ENCODE measurements at regions not wholly inside any gene's neighbourhood (a gene's known extent, or its start where the extent isn't known, plus 50 kb on each side); places are given as distances from the start of the nearest gene placed in this dataset.

DNA sequence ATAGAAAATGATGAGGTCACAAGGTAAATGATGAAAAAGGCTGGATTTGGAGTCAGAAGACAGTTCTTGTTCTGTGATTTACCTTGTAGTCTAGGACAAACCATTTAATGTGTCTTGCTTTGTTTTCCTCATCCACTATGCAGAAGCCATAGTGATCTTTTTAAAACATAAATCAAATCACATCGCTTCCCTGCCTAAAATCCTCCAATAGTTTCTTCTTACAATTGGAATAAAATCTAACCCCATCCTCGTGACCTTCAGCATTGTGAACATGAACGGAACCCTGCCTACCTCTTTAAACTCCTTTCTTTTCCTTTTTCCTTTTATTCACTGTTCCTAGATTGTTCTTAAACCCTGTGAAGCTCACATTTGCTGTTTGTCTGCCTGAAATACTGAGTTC is 204.9 kb upstream of the SAMSN1 start:
- FAIRE-seq (no peak), DNase-seq (no peak), ATAC-seq (no peak)
- Histone ChIP-seq H3K27ac (no peak overlapping the region), H3K27me3 (no peaks in the 10 kb centered on the region), H3K4me1 (peaks cover 0 to 8% (median 0%) of the 10 kb centered on the region in 3 donors), H3K4me3 (peak overlapping the region in 1 of 4 donors; percentile 6), H3K9me3 (no peaks in the 10 kb centered on the region), H3K36me3 (no peaks in the 10 kb centered on the region)
- TF ChIP-seq, protein P1, sequence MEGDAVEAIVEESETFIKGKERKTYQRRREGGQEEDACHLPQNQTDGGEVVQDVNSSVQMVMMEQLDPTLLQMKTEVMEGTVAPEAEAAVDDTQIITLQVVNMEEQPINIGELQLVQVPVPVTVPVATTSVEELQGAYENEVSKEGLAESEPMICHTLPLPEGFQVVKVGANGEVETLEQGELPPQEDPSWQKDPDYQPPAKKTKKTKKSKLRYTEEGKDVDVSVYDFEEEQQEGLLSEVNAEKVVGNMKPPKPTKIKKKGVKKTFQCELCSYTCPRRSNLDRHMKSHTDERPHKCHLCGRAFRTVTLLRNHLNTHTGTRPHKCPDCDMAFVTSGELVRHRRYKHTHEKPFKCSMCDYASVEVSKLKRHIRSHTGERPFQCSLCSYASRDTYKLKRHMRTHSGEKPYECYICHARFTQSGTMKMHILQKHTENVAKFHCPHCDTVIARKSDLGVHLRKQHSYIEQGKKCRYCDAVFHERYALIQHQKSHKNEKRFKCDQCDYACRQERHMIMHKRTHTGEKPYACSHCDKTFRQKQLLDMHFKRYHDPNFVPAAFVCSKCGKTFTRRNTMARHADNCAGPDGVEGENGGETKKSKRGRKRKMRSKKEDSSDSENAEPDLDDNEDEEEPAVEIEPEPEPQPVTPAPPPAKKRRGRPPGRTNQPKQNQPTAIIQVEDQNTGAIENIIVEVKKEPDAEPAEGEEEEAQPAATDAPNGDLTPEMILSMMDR (IDR thresholded peaks at IDR 0.05): no peak
- 76 to 89% methylated on average over 3 of the region's 3 CpGs for WGBS, 2 donors
- intact Hi-C loops (cut with DNase I): no loop called here

DNA sequence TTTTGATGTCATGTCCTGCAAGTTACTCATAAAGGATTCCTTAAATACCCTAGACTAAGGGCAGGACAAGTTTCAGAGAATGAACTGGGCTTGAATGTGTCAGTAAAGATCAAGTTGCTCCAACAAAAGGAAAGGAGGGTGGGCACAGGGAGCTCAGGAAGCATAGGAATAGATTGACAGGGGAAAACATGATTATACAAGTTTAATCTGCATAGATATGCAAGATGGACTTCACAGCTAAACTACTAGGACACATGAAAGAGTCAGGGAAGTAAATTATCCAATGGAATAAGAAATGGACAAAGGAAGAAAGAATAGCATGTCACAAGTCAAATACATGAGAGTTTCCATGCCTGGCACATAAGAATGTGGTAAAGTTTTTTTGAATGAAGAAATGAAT is 203.9 kb upstream of the SAMSN1 start:
- TF ChIP-seq, protein P1 (IDR thresholded peaks at IDR 0.05): no peak
- ATAC-seq (no peak), DNase-seq (no peak), FAIRE-seq (no peak)
- Histone ChIP-seq H3K27ac (no peak overlapping the region), H3K36me3 (no peaks in the 10 kb centered on the region), H3K4me3 (no peak overlapping the region), H3K27me3 (no peaks in the 10 kb centered on the region), H3K9me3 (no peaks in the 10 kb centered on the region), H3K4me1 (peaks cover 0 to 8% (median 0%) of the 10 kb centered on the region in 3 donors)
- intact Hi-C loops (cut with DNase I): no loop called here

DNA sequence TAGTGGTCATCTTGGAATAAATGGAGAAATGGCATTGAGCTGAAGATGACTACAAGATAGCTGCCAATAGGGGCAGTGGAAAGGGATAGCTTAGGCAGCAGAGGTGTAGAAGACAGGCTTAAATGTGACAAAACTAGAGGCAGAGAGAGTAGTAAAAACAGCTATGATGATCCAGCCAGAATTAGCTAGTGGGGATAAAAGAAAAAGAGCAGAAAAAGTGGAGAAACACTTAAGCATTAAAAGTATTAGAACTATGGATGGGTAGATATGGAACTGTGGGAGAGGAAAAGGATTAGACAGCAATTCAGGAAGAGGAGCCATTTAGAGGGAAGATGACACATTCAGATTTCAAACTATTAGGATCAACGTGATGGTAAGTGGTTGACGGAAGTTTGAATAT is 202.5 kb upstream of the SAMSN1 start:
- DNase-seq: no peak
- no peaks in the 10 kb centered on the region for H3K27me3 ChIP-seq
- H3K4me1 ChIP-seq: peaks cover 0 to 8% (median 0%) of the 10 kb centered on the region in 3 donors
- WGBS, 2 donors: 85 to 86% methylated on average over 2 of the region's 2 CpGs
- intact Hi-C loops (cut with DNase I): no loop called here
- no peaks in the 10 kb centered on the region for H3K36me3 ChIP-seq
- H3K4me3 ChIP-seq: no peak overlapping the region
- TF ChIP-seq, protein P1 (IDR thresholded peaks at IDR 0.05): no peak
- no peaks in the 10 kb centered on the region for H3K9me3 ChIP-seq
- FAIRE-seq: no peak
- no peak overlapping the region for H3K27ac ChIP-seq
- no peak for ATAC-seq

DNA sequence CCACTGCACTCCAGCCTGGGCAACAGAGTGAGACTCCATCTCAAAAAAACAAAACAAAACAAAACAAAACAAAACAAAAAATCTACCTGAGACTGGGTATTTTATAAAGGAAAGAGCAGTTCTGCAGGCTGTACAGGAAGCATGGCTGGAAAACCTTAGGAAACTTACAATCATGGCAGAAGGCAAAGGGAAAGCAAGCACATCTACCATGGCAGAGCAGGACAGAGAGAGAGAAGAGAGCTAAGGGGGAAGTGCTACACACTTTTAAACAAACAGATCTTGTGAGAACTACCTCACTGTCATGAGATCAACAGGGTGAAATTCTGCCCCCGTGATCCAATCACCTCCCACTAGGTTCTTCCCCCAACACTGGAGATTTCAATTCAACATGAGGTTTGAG is 198.3 kb upstream of the SAMSN1 start:
- no peak for ATAC-seq
- Histone ChIP-seq H3K27ac (no peak overlapping the region), H3K9me3 (no peaks in the 10 kb centered on the region), H3K36me3 (no peaks in the 10 kb centered on the region), H3K4me3 (no peak overlapping the region), H3K27me3 (no peaks in the 10 kb centered on the region), H3K4me1 (peaks cover 0 to 10% (median 0%) of the 10 kb centered on the region in 3 donors)
- FAIRE-seq: no peak
- intact Hi-C loops (cut with DNase I): no loop called here
- DNase-seq: no peak
- TF ChIP-seq, protein P1 (IDR thresholded peaks at IDR 0.05): no peak
- 95 to 96% methylated on average over 1 of the region's 1 CpG for WGBS, 2 donors

DNA sequence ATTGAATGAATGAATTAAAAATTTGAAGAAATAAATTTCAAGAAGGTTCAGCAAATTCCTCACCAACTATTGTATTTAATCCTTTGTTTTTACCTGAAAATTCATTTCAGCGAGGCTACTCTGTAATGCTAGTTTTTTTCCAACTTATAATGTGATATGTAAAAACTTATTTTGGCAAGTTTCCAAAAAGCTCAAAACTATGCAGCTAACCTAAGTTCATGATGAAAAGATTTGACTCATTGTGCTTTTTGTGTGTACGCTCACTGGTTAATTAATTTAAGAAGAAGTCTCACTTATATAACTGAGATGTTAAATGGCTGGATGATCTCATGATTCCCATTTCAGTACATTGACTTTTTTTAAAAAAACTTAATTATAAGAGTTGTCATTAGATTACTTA is 196.0 kb upstream of the SAMSN1 start:
- TF ChIP-seq, protein P1 (IDR thresholded peaks at IDR 0.05): no peak
- FAIRE-seq: no peak
- ATAC-seq: no peak
- Histone ChIP-seq H3K4me3 (no peak overlapping the region), H3K4me1 (peaks cover 0 to 10% (median 0%) of the 10 kb centered on the region in 3 donors), H3K27me3 (no peaks in the 10 kb centered on the region), H3K9me3 (no peaks in the 10 kb centered on the region), H3K36me3 (no peaks in the 10 kb centered on the region), H3K27ac (no peak overlapping the region)
- no peak for DNase-seq
- intact Hi-C loops (cut with DNase I): no loop called here
- WGBS, 2 donors: 84 to 86% methylated on average over 2 of the region's 2 CpGs

Data from pancreas (tissue), 10 donors.